Skeletal muscle tissue (tissue), 3 donors: ENCODE measurements at regions not wholly inside any gene's neighbourhood (a gene's known extent, or its start where the extent isn't known, plus 50 kb on each side); places are given as distances from the start of the nearest gene placed in this dataset.

Experiments used
- H3K27ac ChIP-seq: one replicate; pipeline ENCODE4 v1.7.0; 2013; ENCODE audit warnings: mild to moderate bottlenecking, low read depth, low read length, inconsistent platforms
- H3K27me3 ChIP-seq, 3 donors: one replicate each; pipeline ENCODE4 v1.7.0; 2013; ENCODE audit warnings: low read length in 3 of 3; ENCODE audit not compliant: control insufficient read depth in 3 of 3, insufficient read depth in 3 of 3
- H3K36me3 ChIP-seq, 3 donors: one replicate each; pipeline ENCODE4 v1.7.0; 2013; ENCODE audit warnings: low read length in 3 of 3; ENCODE audit not compliant: control insufficient read depth in 3 of 3, insufficient read depth in 3 of 3
- H3K4me1 ChIP-seq, 3 donors: one replicate each; pipeline ENCODE4 v1.7.0; 2013; ENCODE audit warnings: low read length in 3 of 3, mild to moderate bottlenecking in 3 of 3; ENCODE audit not compliant: control insufficient read depth in 3 of 3, insufficient read depth in 3 of 3
- H3K4me3 ChIP-seq, 3 donors: one replicate each; pipeline ENCODE4 v1.7.0; 2013; ENCODE audit warnings: low read length in 3 of 3
- H3K9ac ChIP-seq, 3 donors: one replicate each; pipeline ENCODE4 v1.7.0; 2013; ENCODE audit warnings: low read length in 3 of 3, mild to moderate bottlenecking in 3 of 3, moderate library complexity in 2 of 3, low read depth in 1 of 3
- H3K9me3 ChIP-seq, 3 donors: one replicate each; pipeline ENCODE4 v1.7.0; 2013; ENCODE audit warnings: low read length in 3 of 3; ENCODE audit not compliant: control insufficient read depth in 3 of 3
- donor health status: Osteomylitis.

DNA sequence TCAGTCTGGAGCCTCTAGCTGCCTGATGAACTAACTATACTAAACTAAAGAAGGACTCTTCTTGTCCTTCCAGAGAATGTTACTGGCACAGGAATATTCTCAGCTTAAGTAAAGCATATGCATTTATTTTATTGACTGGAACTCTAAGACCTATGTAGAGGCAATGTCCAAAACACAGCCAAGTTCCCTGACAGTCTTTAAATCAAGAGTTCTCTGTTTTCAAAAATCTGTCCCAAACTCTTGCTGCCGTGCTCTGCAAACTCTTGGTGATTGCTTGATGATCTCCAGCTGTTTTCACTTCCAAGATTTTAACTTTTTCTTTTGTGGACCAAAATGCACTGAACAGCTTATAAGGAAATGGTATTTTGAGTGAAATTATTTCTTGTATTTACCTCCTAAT, 67.5 kb upstream of the DAAM1 start:
- Histone ChIP-seq H3K4me3 (no peak overlapping the region), H3K36me3 (no peaks in the 10 kb centered on the region), H3K9ac (no peak overlapping the region), H3K27me3 (no peaks in the 10 kb centered on the region), H3K9me3 (no peaks in the 10 kb centered on the region), H3K4me1 (no peaks in the 10 kb centered on the region), H3K27ac (no peak overlapping the region)

- H3K4me1 ChIP-seq = no peaks in the 10 kb centered on the region
- no peak overlapping the region for H3K9ac ChIP-seq
- H3K36me3 ChIP-seq = no peaks in the 10 kb centered on the region
These were observed 64.9 kb upstream of the DAAM1 start for GRCh38 chr14:59123531-59123930.

GRCh38 chr14:59123975-59124374, 64.5 kb upstream of the DAAM1 start:
- Histone ChIP-seq H3K27ac (no peak overlapping the region), H3K36me3 (no peaks in the 10 kb centered on the region), H3K4me1 (no peaks in the 10 kb centered on the region), H3K27me3 (no peaks in the 10 kb centered on the region), H3K9ac (no peak overlapping the region), H3K4me3 (no peak overlapping the region), H3K9me3 (no peaks in the 10 kb centered on the region)

More at GRCh38 chr14:59123531-59123930, 64.9 kb upstream of the DAAM1 start:
- H3K9me3 ChIP-seq = no peaks in the 10 kb centered on the region
- no peak overlapping the region for H3K27ac ChIP-seq
- no peak overlapping the region for H3K4me3 ChIP-seq
- H3K27me3 ChIP-seq = no peaks in the 10 kb centered on the region

- Histone ChIP-seq H3K4me3 (no peak overlapping the region), H3K27ac (no peak overlapping the region), H3K9ac (no peak overlapping the region), H3K36me3 (no peaks in the 10 kb centered on the region), H3K4me1 (no peaks in the 10 kb centered on the region), H3K27me3 (no peaks in the 10 kb centered on the region), H3K9me3 (no peaks in the 10 kb centered on the region)
These were observed 63.3 kb upstream of the DAAM1 start for GRCh38 chr14:59125156-59125555.

DNA sequence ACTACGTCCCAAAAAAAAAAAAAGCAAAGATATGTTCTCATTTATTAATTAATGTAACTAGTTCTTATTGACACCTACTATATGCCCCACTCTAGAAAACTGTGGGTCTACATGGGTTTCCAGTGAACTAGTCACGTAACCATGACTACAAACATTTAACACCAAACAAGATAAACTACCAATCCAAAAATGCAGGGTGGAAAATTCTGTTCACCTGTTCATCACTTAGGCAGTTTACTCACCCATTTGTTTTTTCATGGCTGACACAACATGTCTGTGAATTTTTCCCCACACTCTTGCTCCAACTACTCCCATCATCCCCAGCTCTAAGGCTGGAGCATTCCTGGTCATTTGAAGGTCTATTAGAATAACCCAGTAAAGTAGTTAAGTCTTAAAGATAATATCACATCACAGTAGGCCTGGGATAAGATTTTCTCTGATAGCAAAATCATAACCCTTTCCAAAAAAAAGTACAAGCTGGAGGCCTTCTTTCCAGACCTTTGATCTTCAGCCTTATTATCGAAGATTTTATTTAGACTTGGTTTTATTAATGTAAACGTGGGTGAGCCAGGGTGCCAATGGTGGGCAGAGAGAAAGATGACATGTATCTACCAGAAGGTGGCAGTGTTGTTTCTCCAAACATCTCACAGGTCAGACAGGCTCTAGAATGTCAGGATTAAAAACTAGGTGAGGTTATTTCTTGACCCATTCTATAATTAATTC, 61.6 kb upstream of the DAAM1 start:
- Histone ChIP-seq H3K4me1 (no peaks in the 10 kb centered on the region), H3K9me3 (no peaks in the 10 kb centered on the region), H3K36me3 (no peaks in the 10 kb centered on the region), H3K27me3 (no peaks in the 10 kb centered on the region), H3K27ac (no peak overlapping the region), H3K9ac (no peak overlapping the region), H3K4me3 (no peak overlapping the region)

- no peaks in the 10 kb centered on the region for H3K4me1 ChIP-seq
- no peaks in the 10 kb centered on the region for H3K9me3 ChIP-seq
- H3K36me3 ChIP-seq = no peaks in the 10 kb centered on the region
- no peak overlapping the region for H3K9ac ChIP-seq
- no peaks in the 10 kb centered on the region for H3K27me3 ChIP-seq
- no peak overlapping the region for H3K27ac ChIP-seq
- no peak overlapping the region for H3K4me3 ChIP-seq
These were observed 61.1 kb upstream of the DAAM1 start for GRCh38 chr14:59127437-59127732.

- H3K9me3 ChIP-seq = no peaks in the 10 kb centered on the region
- H3K4me3 ChIP-seq = no peak overlapping the region
- H3K4me1 ChIP-seq = no peaks in the 10 kb centered on the region
- H3K9ac ChIP-seq = no peak overlapping the region
- no peak overlapping the region for H3K27ac ChIP-seq
- H3K27me3 ChIP-seq = no peaks in the 10 kb centered on the region
- H3K36me3 ChIP-seq = no peaks in the 10 kb centered on the region
These were observed 58.0 kb upstream of the DAAM1 start for GRCh38 chr14:59130462-59130861.

DNA sequence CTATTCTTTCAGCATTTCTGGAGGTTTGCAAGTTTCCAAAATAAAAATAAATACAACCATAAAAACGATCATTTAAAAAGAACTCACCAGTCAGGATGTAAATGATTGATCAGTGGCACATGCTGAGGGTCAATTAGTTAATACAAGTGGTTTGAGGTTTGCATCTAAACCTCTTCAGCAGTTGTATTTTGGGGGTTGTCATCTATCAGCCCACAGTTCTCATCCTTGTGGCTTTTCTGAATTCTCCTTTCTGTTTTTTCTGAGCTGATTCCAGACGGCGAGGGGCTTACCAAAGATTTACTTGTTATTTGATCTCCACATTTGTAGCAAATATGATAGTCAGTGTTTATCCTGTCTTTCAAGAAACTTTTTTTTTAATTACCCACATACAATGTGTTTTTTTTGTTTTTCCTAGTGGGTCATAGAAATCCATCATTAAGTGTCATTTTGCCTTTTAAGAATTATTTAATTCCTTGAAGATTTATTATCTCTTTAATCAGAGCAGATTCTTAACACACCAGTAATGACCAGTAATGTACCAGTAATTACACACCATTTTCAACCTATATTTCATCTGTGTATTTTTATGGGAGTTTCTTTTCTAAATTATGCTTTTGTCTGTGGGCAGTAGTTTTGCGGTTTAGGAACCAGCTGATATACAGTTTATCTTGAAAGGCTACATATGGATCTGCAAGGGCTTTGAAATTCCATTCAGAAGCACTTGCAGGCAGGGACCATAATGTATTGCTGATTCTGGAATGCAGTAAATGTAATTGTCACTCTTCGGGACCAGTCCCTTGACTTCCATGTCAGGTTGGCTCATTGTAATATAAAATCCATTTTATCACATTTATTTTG, 56.3 kb upstream of the DAAM1 start:
- Histone ChIP-seq H3K9me3 (no peaks in the 10 kb centered on the region), H3K4me1 (no peaks in the 10 kb centered on the region), H3K36me3 (no peaks in the 10 kb centered on the region), H3K4me3 (no peak overlapping the region), H3K27me3 (no peaks in the 10 kb centered on the region), H3K9ac (no peak overlapping the region), H3K27ac (no peak overlapping the region)

DNA sequence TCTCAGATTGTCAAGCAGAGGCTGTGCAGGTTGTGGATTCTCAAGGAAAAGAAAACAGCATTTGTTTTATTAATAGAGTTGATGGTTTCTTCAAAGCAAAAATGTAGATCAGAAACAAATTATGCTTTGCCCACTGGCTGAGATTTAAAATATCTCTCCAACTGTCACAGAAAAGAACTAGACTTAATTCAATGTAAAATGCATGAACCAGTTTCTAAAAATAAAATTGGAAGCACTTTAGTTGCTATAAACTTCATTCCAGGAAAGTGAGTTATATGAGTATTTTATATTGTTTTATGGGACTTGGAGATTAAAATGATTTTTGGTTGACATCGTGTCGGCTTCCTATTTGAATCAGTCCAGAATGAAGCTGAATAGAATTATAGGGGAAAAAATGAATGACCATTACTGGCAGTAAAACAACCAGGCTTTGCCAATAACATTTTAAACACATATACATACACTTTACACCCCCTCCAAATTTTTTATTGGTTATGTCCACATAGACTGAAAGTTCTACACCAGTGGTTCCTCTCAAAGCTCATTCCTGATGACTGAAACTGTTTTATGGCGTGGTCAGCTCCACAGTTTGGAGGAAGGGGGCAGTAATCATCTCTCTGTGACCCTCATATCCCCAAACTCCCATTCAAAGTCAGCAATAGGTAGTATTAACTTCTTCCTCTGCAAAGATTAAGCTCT, 55.5 kb upstream of the DAAM1 start:
- H3K27ac ChIP-seq = no peak overlapping the region
- H3K9ac ChIP-seq = no peak overlapping the region
- H3K27me3 ChIP-seq = no peaks in the 10 kb centered on the region
- H3K9me3 ChIP-seq = no peaks in the 10 kb centered on the region
- no peak overlapping the region for H3K4me3 ChIP-seq
- H3K36me3 ChIP-seq = no peaks in the 10 kb centered on the region
- H3K4me1 ChIP-seq = no peaks in the 10 kb centered on the region

DNA sequence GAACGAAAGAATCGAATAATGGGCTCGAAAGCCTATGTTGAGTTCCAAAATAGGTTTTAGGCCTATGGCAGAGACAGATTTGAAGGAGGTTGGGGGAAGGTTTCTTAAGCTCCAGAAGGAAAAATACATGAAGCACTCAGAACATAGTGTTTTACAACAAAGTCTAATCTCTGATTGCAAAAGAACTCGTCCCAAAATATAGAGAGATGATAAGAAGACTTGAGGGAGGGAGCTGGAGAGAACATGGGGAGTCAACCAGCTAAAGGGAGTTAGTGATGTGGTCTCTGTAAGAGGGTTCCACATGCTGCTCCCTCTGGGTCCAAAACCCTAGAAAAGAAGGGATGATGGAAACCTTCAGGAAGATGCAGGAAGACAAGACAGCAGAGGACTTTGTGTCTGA, 54.8 kb upstream of the DAAM1 start:
- no peak overlapping the region for H3K4me3 ChIP-seq
- no peaks in the 10 kb centered on the region for H3K4me1 ChIP-seq
- H3K27ac ChIP-seq = no peak overlapping the region
- H3K9me3 ChIP-seq = no peaks in the 10 kb centered on the region
- H3K9ac ChIP-seq = no peak overlapping the region
- H3K36me3 ChIP-seq = no peaks in the 10 kb centered on the region
- H3K27me3 ChIP-seq = no peaks in the 10 kb centered on the region
